GM18517 (cell line): ENCODE measurements at regions not wholly inside any gene's neighbourhood (a gene's known extent, or its start where the extent isn't known, plus 50 kb on each side); places are given as distances from the start of the nearest gene placed in this dataset.

Experiments used
- ATAC-seq: cut with Tn5 transposase; IDR thresholded peaks from one replicate; pipeline ENCODE4 v1.9.1; 2021; ENCODE audit warnings: mild to moderate bottlenecking, moderate library complexity; ENCODE audit not compliant: unreplicated experiment

DNA sequence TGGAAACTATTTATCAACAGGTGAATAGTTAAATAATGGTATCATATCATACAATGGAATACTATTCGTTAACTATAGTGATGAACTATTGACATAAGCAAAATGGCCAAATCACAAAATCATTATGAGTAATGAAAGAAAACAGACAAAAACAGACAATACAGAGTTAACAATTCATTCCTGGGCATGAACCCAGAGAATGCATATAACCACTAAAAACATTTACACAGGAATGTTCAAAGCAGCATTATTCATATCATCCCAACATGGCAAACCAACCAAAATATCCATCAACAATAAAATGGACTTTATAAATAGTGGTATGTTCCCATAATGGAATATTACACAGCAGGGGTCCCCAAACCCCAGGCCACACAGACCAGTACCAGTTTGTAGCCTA is 131.2 kb upstream of the CYP1B1 start:
- no peak for ATAC-seq

DNA sequence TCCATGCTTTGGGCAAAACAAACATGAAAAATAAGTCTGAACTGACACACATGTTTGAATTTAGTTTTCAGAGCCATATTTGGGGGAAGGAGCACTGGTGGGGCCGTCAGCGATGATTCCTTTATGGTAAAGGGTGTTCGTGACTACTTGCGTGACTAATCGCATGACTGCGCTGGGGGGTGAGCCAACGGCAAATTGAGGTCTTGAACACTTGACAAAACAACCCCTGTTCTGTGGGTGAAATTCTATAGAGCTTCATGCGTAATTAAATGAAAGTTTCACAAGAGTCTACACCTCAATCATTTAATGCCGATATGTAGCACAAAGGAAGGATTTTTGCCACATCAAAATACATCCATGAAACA is 127.5 kb upstream of the CYP1B1 start:
- ATAC-seq: no peak

DNA sequence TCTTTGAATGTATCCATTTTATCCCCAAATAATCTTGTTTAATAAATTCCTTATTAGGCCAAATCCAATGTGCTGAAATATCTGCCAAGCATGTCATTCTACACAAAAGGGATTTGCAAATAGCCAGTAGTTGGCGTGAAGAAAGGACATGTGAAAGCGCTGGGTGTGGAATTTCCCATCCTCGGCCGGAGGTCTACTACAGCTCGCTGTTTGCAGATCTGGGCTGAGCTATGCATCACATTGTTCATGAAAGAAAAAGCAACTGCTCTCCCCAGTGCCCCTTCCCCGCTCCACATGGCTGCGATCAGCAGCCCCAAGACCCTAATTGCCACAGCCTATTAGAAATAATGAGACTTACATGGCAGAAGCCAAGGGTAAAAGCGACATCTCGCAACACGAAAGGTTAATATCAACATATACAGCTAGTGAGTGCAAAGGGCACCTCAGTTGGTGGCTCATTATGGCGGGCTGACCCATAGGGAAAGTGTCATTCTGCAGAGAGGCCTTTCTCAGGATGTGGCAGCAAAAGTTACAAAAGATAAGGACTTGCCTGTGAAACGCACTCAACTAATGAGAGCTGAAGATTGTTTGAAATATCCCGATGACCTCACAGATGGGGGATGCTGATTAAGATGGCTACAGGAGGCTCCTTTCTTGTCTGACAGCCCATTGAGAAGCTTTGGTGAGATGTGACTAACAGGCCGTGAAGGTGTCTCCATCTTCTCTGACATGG is 126.9 kb upstream of the CYP1B1 start:
- ATAC-seq: no peak

DNA sequence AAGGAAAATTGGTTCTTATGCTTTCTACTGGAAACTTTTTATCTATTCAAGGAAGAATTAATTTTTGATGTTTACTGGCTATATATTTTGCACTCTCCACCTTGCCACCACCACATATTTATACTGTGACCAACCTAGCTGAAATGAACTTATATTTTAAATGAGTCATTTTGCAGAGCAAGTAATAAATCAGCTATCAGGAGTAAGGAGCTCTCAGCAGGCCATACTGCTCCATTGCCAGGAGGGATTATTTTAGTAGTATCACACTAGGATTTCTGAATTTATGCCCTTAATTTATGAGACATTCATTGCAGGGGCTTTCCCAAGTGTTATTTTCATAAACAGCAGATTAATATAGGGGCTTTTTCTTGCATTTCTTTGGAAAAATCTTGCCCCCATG is 125.8 kb upstream of the CYP1B1 start:
- no peak for ATAC-seq

DNA sequence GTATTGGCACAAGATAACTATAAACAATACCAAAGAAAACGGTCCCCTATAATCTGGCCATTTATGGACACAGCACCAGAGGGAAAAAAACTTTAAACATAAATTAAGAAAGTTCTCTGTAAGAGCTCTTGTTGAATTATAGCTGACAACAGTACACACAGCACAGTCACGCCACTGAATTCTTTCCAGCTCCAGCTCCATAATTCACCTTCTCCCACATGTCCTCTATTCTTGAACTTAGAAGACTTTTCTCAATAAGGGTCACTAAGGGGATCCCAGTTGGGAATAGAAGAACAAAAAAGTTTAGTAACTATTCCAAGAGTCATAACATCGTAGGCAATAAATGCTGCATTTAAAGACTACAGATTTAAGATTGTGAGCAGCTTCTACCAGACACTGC is 124.6 kb upstream of the CYP1B1 start:
- ATAC-seq: no peak

DNA sequence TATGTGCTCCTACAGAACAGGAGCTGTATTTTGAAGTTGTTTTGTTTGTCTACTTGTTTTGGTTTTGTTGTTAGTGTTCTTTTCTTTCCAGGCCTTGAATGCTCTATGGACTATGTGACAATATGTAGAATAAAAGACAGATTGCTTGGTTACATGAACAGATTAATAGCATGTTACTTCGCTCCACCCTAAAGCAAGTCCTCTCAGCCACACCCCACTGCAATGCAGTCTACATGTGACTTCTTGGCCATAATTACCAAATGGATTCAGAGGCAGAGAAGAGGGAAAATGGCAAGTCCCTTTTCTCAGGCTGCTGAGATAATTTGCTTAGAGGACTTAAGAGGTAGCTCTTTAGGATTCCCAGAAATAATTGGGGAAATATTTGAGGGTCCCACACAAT is 123.2 kb upstream of the CYP1B1 start:
- ATAC-seq: no peak

DNA sequence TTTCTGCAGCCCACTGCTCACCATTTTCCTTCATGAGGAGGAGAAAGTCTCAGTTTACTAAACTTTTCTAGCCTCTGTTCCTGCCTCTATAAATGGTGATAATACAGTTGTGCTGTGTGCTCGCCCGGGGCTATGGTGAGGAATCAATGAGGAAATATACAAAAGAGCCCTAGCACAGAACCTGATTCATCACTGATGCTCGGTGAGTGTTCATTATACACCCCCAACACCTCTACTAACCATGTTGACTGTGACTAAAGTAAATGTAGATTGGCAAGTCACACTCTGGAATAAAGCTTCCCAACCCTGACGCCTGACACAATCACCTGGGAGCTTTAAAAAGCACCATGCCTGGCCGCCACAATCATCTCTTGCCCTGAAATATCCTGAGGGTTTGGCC is 118.8 kb upstream of the CYP1B1 start:
- no peak for ATAC-seq

DNA sequence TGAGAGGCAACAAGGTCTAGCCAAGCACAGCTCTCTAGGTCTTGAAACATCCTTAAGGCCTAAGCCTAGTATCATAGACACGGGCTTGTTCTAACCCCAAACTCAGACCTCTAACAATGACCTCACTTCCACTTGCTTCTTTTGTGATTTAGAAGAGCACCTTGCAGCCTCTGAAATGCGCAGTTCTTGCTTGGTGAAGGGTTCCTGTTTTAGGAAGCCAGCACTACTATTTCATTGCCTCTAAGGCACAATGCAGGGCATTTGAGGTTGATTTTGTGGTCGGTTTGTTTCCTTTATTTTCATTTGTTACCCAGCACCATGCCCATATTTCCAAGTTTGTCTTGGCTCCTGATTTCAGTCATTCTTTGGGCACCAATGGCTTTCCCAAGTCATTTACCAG is 117.0 kb upstream of the CYP1B1 start:
- no peak for ATAC-seq

DNA sequence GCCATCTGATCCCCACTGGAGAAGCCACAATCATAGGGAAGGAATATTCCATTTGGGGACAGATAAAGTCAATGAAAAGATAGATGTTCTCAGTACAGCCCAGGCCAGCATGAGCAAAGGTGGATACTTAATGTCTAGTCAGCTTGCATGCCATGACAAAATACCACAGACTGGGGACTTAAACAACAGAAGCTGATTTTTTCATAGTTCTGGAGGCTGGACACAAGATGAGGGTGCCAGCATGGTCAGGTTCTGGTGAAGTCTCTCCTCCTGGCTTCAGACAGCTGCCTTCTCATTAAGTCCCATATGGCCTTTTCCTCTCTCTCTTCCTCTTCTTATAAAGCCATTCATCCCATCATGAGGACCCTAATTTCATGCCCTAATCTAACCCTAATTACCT is 116.1 kb upstream of the CYP1B1 start:
- no peak for ATAC-seq

DNA sequence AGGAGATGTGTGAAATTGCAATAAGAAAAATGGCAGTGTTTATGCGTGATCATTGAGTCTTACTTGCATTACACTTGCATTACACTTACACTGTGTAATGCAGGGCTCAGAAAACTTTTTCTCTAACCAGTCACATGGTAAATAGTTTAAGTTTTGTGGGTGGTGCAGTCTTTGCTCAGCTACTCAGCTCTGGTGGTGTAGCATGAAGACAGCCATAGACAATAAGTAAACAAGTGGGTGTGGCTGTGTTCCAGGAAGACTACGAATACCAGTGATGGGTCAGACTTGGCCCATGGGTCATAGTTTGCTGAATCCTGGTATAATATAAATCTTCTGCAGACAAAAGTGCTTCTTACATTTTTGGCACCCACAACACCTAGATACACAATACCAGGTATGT is 115.6 kb upstream of the CYP1B1 start:
- no peak for ATAC-seq

DNA sequence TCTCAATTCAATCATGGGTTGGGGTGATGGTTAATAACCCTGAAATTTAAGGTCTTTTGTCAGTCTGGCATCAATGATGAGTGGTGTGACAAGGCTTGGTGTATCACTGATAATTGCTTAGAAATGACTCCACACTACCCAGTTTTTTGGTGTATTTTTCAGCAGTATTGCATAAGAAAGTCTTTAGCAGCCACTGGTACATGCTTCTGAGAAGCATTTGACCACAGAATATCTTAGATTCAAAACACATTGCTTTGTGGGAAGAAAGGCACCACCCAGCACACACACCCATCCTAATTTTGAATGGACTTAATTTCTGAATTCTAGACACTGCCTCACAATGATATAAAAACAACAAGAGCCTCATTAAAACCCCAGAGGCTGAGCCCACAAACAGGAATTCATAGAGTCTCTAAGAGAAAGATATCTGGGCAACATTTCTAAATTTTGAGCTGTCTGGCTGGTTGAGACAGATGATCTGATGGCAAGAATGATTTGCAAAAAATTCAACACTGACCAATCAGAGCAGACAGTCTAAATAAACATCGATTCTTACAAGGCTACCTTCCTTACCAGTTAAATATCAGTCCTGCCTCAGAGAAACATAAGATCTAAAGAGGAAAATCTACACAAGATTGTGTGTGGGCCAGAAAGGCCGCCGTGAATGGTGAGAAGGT is 114.7 kb upstream of the CYP1B1 start:
- ATAC-seq: no peak

DNA sequence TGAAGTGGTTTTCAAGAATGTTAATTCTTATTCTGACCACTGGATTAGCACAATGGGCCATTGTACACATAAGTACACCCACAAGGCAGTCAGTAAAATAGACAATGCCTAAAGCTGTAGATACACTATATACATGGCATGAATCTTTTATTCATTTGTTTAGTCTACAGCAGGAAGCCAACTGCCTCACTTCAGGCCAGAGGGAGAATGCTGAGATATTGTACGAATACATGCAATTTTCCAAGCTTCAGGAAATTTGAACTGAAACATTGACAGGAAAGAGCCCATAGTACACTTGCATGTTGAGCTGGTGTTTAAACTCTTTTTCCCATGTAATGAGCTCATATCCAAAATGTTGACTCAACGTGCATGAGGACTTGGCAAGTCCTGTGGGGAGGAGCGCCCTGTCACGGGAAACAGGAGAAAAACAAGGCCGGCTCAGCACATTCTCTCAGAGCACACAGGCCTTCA is 111.6 kb upstream of the CYP1B1 start:
- no peak for ATAC-seq

DNA sequence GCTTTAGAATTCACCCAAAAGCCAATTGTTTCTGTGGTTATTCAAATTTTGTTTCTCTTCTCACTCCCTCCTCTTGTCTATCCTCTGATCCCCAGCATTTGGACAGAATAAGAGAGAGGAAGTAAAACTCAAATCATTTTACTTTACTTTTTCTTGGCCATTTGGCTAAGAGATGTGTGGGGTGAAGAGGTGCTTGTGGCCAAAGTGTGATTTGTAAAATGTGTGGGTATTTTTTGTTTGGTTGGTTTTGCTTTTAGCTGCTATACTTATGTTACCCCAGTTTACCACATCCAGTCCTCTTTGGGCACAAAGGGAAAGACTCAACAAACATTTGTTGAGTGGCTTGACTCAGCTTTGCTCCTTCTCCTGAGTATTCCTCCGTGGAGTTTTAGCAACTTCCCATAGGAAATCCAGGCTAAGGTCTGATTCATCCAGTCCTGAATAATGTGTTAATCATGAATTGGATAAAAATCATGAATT is 109.1 kb upstream of the CYP1B1 start:
- peak; percentile 95 for ATAC-seq

DNA sequence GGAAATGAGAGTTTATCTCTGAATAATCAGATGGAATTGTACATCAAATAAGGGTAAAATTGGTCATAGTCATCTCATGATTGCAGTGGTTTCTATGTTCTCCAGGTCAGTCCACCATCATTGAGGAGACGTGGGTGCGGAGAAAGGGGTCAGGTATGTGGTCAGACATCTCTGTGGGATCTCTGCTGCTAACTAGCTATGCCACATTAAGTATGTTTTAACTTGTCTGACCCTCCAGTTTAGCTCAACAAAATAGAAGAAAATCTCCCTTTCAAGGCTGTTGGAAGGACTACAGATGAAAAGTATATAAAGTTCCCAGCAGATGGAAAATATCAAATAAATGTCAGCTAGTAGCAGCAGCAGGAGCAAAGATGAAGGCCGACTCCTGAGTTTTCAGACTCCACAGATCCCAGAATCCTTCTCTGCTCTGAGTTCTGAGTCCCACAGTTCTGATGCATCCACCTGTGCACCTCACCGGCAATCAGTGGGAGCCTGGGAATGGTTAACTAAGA is 106.6 kb upstream of the CYP1B1 start:
- ATAC-seq: no peak

DNA sequence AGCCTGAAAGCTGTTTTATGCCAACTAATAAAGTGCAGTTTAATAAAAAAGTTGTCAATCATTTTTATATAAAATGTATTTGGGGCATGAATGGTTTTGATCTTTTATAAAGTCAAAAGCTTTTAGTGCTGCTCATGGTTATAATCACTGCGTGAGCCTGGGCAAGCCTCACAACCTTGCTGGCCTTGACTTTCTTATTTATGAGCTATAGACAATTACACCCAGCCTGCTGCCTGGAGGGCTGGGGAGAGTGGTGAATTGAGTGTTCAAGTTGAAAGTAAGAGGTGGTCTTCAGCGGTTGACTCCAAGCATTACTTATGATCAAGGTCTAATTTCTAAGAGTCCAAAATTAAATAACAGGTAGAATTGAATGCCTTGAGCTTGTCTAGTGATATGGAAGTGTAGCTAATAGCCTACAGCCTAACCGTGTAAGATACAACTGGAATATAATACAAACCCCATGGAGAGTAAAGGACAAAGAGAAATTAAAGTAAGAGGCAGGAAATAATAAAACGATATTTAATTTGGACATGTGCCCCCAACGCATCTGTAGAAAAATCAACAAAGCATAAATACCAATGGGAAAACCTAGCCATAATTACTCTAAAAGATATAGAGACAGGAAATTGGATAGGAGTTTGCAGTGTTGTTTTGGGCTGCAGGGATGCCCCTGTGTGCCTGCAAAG is 106.0 kb upstream of the CYP1B1 start:
- ATAC-seq: no peak

DNA sequence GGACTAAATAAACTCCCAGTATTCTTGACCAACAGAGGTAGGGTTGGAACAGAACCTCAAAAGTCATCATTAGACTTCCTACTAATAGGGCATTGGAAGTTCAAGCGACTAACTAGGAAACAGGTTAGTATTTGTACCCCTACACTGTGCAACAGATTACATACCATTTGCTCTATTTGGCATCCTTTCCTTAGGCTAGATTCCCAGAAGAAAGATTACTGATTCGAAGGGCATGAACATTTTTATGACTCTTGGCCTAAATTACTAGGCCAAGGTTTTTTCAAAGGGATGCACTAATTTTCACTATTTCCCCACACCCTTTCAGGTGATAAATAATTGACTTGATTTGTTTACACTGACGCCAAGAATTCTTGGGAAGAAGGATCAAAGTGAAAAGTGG is 104.8 kb upstream of the CYP1B1 start:
- ATAC-seq: no peak

DNA sequence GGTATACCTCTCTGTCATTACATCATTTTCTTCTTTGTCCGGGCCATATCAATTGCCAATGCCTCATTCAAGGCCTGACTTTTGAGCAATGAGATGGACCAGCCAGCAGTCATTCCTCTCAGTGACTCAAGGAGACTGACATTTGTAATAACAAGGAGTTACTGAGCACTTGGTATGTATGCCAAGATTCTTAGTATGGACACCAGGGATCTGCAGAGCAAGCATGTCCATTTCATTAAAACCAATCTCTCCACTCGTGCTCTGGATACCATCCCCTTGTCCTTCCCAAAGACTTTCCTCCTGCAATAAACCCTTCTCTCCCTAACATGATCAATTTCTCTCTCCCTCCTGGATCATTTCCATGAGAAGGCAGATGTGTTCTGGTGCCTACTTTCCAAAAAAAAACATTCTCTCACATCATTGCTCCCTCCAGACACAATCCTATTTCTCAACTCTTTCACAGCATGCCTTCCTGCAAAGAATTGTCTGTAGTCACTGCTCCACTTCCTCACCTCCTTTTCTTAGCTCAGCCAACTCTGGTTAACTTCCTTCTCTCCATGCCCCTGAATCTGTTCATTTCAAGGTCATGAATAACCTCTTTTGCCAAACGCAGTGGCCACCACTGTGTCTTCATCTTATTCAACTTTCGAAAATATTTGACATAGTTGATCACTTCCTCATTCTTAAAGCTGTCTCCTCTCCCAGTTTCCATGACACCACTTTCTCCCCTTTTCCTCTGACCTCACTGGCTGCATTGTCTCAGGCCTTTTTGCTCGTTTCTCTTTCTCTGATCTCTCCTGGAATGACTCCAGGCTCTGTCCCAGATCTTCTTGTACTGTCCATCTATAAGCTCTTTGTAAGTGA is 102.8 kb upstream of the CYP1B1 start:
- peak; percentile 90 for ATAC-seq

DNA sequence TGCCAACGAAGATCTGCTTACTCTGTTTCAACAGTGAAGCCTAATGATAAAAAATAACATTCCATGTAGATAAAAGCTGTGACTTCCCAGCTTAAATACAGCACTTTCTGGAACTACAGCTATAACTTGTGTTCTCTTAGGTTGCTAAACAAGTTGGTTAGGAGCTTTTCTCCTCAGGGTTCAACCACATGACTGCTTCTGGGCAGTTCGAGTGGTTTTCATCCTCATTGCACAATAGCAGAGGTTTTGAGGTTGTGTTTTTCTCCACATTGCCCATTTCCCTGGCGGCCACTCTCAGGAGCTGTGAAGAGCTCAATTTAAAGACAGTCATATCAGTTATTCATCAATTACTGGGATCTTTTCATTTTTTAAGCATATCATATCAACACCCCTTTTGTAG is 102.2 kb upstream of the CYP1B1 start:
- ATAC-seq: no peak

DNA sequence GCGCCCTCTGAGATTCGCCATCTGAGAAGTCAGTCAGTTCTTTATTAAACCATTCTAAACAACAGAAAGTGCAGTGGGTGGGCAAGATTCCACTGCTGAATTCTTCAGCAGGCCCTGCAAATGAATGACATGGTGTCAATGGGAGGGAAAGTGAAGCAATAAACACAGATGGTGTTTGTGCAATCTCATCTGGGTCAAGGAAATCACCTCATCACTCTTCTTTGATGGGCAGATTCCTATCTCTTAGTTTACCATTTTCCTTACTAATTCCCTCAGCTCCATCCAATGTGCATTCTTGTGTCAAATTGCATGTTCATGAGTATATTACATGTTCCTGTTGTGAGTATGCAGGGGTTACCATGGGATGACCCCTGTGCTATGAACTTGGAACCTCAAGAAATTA is 100.7 kb upstream of the CYP1B1 start:
- no peak for ATAC-seq

DNA sequence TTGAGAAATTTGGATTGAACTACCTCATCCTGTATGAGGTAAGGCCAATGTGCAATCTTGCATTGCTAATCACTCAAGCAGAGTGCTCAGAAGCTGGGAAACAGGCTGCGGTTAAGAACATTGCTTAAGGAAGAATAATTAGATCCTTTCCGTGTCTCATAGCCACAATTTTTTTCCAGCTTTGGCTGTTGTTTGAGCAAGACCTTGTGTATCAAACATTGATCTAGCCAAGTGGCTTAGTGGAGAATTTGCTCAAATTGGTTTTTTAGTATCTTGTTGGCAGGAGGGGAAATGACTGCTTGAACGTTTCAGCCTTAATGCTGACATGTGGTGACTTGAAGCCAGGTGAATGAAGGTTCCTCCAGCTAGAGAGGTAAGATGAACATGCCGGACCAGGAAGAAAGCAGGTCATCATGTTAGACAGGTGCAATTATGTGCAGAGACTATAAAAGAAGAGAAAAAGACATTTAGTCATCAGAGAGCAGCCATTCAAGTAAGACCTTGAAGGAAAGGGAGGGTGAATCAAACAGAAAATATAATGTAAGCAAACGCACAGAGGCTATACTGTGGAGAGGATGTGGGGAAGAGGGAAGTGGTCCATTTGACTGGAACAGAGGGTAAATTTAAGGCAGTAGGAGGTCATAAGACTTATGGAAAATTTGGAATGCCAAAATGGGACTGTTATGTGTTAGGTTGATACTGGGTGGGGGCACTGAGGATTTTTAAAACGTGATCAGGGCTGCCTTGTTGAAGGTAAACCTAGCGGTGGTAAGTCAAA is 98.9 kb upstream of the CYP1B1 start:
- no peak for ATAC-seq
